NCI-H345 treated with DMSO at 0.1 percent for 48 hours (cell line): ENCODE measurements at regions not wholly inside any gene's neighbourhood (a gene's known extent, or its start where the extent isn't known, plus 50 kb on each side); places are given as distances from the start of the nearest gene placed in this dataset.

Experiments
- DNase-seq: peaks from one replicate; lab custom pipeline; 2025; ENCODE audit not compliant: unreplicated experiment; lab: John Stamatoyannopoulos, UW

GRCh38 chr10:121217331-121217730, 366.2 kb downstream of the WDR11 start:
- no peak for DNase-seq

GRCh38 chr10:121221072-121221471, 369.9 kb downstream of the WDR11 start:
- no peak for DNase-seq

- DNase-seq, result no peak
Measured at GRCh38 chr10:121221991-121222390, 370.8 kb downstream of the WDR11 start.

GRCh38 chr10:121222842-121223241, 371.7 kb downstream of the WDR11 start:
- DNase-seq, result no peak

- DNase-seq, result no peak
Measured at GRCh38 chr10:121231079-121231478, 367.2 kb downstream of the FGFR2 start.

- DNase-seq, result no peak
Measured at GRCh38 chr10:121232494-121232893, 365.8 kb downstream of the FGFR2 start.

DNA sequence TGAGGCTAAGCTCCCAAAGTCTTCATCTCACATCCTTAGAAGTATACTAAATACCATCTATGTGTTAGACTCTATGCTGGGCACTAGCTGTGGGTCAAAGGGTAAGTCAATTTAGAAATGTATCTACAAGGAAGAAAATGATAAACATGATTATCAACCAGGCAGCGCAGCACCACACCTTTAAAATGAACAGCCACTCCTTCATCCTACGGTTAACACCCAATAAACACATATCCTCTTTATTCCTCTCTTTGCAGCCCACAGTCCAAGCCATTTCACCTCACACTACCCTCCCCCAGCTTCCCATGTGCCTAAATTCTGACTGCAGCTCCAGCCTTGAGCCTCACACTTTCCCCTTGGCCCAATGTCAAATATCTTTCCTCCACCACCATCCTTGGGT, 362.6 kb downstream of the FGFR2 start:
- no peak for DNase-seq

DNA sequence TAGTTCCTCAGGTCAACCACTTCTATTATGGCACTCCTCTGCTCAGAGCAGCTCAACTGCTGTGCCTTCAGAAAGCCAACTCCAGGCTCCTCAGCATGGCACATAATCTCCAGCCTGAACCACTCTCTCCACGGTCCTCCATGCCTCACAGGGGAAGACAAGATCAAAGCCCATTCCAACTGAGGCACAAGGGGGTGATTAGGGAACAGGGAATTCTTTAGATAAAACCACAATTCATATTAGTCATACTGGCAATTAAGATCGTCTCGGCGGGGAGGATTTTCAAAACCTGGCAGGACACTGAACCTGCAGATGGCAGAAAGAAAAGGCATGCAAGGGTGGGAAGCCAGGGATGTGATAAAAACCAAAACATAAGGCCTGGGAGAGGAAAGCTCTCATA, 361.6 kb downstream of the FGFR2 start:
- no peak for DNase-seq

GRCh38 chr10:121237718-121238117, 360.5 kb downstream of the FGFR2 start:
- no peak for DNase-seq

GRCh38 chr10:121240011-121240410, 358.2 kb downstream of the FGFR2 start:
- DNase-seq, result no peak

- no peak for DNase-seq
Measured at GRCh38 chr10:121240556-121240955, 357.7 kb downstream of the FGFR2 start.

- no peak for DNase-seq
Measured at GRCh38 chr10:121241337-121241736, 356.9 kb downstream of the FGFR2 start.

- DNase-seq, result no peak
Measured at GRCh38 chr10:121242741-121243608, 355.3 kb downstream of the FGFR2 start.

GRCh38 chr10:121243609-121244241, 354.5 kb downstream of the FGFR2 start:
- no peak for DNase-seq

DNA sequence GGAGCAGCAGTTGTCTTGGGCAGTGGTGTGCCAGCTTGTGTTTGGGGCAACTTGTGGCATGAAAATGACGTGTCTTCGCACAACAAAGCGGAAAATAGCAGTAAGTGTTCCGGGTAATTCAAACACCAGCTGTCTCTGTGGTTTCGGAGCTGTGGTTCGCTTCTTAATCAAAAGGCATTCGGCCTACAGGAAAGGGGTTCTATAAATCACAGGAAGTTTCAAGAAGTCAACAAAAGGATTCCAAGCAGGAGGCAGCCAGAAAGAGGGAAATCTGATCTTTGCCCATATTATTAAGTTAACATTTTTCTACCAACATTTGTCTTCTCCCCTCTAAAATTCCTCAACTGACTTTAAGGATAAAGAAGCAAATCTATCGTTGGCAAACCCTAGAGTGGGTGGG, 353.4 kb downstream of the FGFR2 start:
- DNase-seq, result no peak

GRCh38 chr10:121245754-121246153, 352.5 kb downstream of the FGFR2 start:
- no peak for DNase-seq

DNA sequence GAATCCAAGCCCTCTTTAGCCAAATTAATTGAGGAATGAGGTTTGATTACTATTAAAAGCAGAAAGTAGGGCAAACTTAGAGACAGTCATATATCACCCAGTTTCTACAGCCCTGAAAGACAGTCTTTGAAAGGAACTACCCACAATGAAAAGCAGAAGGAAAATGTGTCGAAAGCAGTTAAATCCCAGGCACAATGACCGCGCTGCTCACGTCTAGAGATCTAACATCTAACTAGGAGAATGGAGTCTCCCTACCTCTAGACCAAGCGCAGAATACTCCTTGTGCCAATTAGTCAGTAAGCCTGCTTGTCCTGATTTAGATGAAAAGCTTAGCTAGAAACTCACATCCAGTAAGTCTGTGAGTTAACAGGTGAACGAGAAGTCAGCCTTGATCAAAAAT, 350.0 kb downstream of the FGFR2 start:
- DNase-seq, result no peak

GRCh38 chr10:121250995-121251764, 347.1 kb downstream of the FGFR2 start:
- DNase-seq, result no peak

GRCh38 chr10:121252756-121253155, 345.5 kb downstream of the FGFR2 start:
- DNase-seq, result no peak

DNA sequence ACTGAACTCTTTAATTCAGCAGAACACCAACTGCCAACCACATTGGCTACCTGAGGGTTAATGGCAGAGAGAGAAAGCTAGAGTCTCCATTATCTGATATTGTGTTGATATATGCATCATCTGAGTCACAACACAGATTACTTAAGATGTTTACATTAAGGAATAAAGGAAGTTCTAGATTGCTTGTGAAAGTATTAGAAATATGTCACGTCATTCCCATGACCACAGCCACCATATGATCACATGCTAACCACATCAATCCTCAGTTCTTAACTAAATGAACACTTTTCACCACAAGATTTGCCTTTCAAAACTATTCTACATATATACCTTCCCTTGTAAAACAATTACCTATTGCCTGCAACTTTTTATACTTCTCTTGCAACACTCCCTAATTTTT, 337.9 kb downstream of the FGFR2 start:
- DNase-seq, result no peak

- DNase-seq, result no peak
Measured at GRCh38 chr10:121261665-121262064, 336.6 kb downstream of the FGFR2 start.
